ENCODE measurements at regions not wholly inside any gene's neighbourhood (a gene's known extent, or its start where the extent isn't known, plus 50 kb on each side); places are given as distances from the start of the nearest gene placed in this dataset.
A peak's percentile ranks its signal among the peaks of the same experiment; 100 is the strongest.

DNA sequence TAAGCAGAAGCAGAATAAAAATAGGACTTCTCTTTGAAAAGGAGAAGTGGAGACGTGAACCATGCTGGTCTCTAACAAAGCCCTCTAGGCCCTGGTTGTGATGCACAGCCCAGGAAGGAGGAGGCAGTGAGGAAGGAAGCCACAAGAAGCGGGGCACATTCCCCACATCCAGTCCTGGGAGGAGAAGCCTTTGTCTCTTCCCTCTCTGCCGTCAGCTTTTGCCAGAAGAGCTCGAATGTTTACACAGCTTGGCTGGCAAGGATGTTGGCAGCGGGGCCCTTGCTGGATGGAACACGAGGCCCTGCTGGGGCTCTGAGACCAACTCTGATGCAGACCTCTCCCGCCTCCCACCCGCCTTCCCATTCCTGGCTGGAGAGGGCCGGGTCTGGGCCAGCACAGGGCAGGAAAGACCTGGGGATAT is 91.3 kb downstream of the MAF start:
- WGBS: 56% methylated on average over 9 of the region's 9 CpGs
- TF ChIP-seq RAD21 (IDR thresholded peaks at IDR 0.05) (peak in 1 of 2 donors; percentile 15), EGR1 (IDR thresholded peaks at IDR 0.05; ENCODE audit: low read depth in 2 of 2) (no peak)
- Histone ChIP-seq H3K4me3 (ENCODE audit: low read depth in 1 of 3, low read length in 3 of 3) (no peak overlapping the region), H3K9me3 (ENCODE audit: control insufficient read depth in 4 of 4, low read length in 3 of 4) (no peaks in the 10 kb centered on the region), H3K4me1 (ENCODE audit: control insufficient read depth in 4 of 4, insufficient read depth in 4 of 4, low read length in 3 of 4) (peaks cover 0 to 3% (median 1%) of the 10 kb centered on the region in 4 donors), H3K27me3 (ENCODE audit: control insufficient read depth in 4 of 4, insufficient read depth in 4 of 4, low read length in 3 of 4) (no peaks in the 10 kb centered on the region), H3K27ac (ENCODE audit: low read depth in 1 of 2, low read length in 2 of 2) (no peak overlapping the region), H3K9ac (ENCODE audit: low read depth in 1 of 2, low read length in 2 of 2) (no peak overlapping the region), H3K36me3 (ENCODE audit: control insufficient read depth in 4 of 4, insufficient read depth in 3 of 4, low read depth in 1 of 4, low read length in 3 of 4) (no peaks in the 10 kb centered on the region)
- DNase-seq (ENCODE audit: low spot score): no peak

DNA sequence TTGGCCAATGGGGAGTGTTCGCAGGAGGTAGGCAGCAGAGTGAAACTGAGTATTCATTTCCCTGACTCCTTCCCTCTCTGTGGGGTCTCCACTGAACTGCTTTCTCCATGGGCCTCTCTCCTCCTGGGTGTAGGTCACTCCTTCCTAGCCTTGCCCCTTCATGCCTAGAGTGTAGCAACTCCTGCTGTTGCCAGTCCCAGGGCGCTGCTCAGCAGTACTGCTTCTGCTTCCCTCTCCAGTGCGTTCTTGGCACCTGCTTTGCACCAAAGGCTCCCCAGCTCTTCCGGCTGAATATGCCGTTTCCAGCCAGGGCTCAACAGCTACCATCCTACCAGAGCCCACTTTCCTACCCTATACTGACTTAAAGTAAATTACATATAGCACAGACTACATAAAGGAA is 92.2 kb downstream of the MAF start:
- Histone ChIP-seq H3K36me3 (ENCODE audit: control insufficient read depth in 4 of 4, insufficient read depth in 3 of 4, low read depth in 1 of 4, low read length in 3 of 4) (no peaks in the 10 kb centered on the region), H3K27me3 (ENCODE audit: control insufficient read depth in 4 of 4, insufficient read depth in 4 of 4, low read length in 3 of 4) (no peaks in the 10 kb centered on the region), H3K4me1 (ENCODE audit: control insufficient read depth in 4 of 4, insufficient read depth in 4 of 4, low read length in 3 of 4) (peaks cover 0 to 3% (median 1%) of the 10 kb centered on the region in 4 donors), H3K4me3 (ENCODE audit: low read depth in 1 of 3, low read length in 3 of 3) (no peak overlapping the region), H3K9ac (ENCODE audit: low read depth in 1 of 2, low read length in 2 of 2) (no peak overlapping the region), H3K27ac (ENCODE audit: low read depth in 1 of 2, low read length in 2 of 2) (no peak overlapping the region), H3K9me3 (ENCODE audit: control insufficient read depth in 4 of 4, low read length in 3 of 4) (no peaks in the 10 kb centered on the region)
- WGBS: 90% methylated on average over 5 of the region's 5 CpGs
- DNase-seq (ENCODE audit: low spot score): no peak
- no peak for TF ChIP-seq REST (IDR thresholded peaks at IDR 0.05)
- no peak for TF ChIP-seq CTCF (IDR thresholded peaks at IDR 0.05; ENCODE audit: low read depth, low read length, missing input control)
- TF ChIP-seq, protein P1, sequence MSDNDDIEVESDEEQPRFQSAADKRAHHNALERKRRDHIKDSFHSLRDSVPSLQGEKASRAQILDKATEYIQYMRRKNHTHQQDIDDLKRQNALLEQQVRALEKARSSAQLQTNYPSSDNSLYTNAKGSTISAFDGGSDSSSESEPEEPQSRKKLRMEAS (IDR thresholded peaks at IDR 0.05): no peak
- TF ChIP-seq HNF4G (IDR thresholded peaks at IDR 0.05): no peak
- no peak for TF ChIP-seq RAD21 (IDR thresholded peaks at IDR 0.05)
- no peak for TF ChIP-seq FOXA2 (IDR thresholded peaks at IDR 0.05)
- no peak for TF ChIP-seq HNF4A (conservative IDR thresholded peaks at IDR 0.05)
- no peak for TF ChIP-seq GABPA (IDR thresholded peaks at IDR 0.05 in 1 of 2, conservative IDR thresholded peaks at IDR 0.05 in 1 of 2)
- TF ChIP-seq SP1 (IDR thresholded peaks at IDR 0.05): no peak
- no peak for TF ChIP-seq JUND (IDR thresholded peaks at IDR 0.05)
- no peak for TF ChIP-seq FOXA1 (IDR thresholded peaks at IDR 0.05)
- TF ChIP-seq NR2F2 (IDR thresholded peaks at IDR 0.05): no peak
- no peak for TF ChIP-seq EGR1 (IDR thresholded peaks at IDR 0.05; ENCODE audit: low read depth in 2 of 2)
- TF ChIP-seq ATF3 (IDR thresholded peaks at IDR 0.05): no peak
- TF ChIP-seq TAF1 (conservative IDR thresholded peaks at IDR 0.05): no peak
- TF ChIP-seq YY1 (IDR thresholded peaks at IDR 0.05): no peak
- TF ChIP-seq, protein P2, sequence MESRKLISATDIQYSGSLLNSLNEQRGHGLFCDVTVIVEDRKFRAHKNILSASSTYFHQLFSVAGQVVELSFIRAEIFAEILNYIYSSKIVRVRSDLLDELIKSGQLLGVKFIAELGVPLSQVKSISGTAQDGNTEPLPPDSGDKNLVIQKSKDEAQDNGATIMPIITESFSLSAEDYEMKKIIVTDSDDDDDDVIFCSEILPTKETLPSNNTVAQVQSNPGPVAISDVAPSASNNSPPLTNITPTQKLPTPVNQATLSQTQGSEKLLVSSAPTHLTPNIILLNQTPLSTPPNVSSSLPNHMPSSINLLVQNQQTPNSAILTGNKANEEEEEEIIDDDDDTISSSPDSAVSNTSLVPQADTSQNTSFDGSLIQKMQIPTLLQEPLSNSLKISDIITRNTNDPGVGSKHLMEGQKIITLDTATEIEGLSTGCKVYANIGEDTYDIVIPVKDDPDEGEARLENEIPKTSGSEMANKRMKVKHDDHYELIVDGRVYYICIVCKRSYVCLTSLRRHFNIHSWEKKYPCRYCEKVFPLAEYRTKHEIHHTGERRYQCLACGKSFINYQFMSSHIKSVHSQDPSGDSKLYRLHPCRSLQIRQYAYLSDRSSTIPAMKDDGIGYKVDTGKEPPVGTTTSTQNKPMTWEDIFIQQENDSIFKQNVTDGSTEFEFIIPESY (IDR thresholded peaks at IDR 0.05): no peak
- no peak for TF ChIP-seq RXRA (IDR thresholded peaks at IDR 0.05)
